DND-41 (cell line): ENCODE measurements at regions not wholly inside any gene's neighbourhood (a gene's known extent, or its start where the extent isn't known, plus 50 kb on each side); places are given as distances from the start of the nearest gene placed in this dataset.

ENCODE experiments used
- CTCF ChIP-seq: IDR thresholded peaks from 2 replicates; pipeline ENCODE4 v1.5.1; 2012; ENCODE audit warnings: borderline replicate concordance, low read length, moderate library complexity, mild to moderate bottlenecking; ENCODE audit not compliant: poor library complexity, severe bottlenecking; ENCODE audit errors: extremely low read depth
- EZH2 ChIP-seq: IDR thresholded peaks from 3 replicates; pipeline ENCODE4 v1.6.1; 2012; ENCODE audit warnings: borderline replicate concordance, low read depth, mild to moderate bottlenecking, moderate library complexity, low read length, inconsistent platforms; ENCODE audit not compliant: severe bottlenecking

- TF ChIP-seq CTCF, result no peak
- TF ChIP-seq EZH2, result no peak
Observed at GRCh38 chr6:149267072-149267471, 50.4 kb upstream of the TAB2 start.
